SHP77 (cell line): ENCODE measurements at regions not wholly inside any gene's neighbourhood (a gene's known extent, or its start where the extent isn't known, plus 50 kb on each side); places are given as distances from the start of the nearest gene placed in this dataset.

ENCODE experiments used
- DNase-seq, 2 experiments: peaks; one replicate each; lab custom pipeline; 2025; lab: John Stamatoyannopoulos, UW

DNA sequence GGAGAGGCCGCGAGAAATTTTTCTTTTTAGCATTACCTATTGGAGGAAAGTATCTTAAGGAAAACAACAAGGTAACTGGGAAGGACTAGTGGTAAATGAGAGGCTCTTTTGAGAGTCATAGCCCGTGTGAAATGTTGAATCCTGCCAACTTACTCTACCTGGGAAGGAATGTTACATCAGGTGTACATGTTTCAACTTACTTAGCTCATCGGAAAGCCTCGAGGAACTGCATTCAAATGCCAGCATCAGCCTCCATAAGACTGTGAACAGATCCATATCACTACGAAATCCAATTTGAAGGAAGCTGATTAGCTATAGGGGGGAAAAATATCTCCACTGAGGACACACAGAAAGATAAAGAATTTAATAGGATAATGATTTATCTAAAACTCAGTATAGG lies 72.3 kb upstream of the PDZRN3 start:
- DNase-seq = no peak

DNA sequence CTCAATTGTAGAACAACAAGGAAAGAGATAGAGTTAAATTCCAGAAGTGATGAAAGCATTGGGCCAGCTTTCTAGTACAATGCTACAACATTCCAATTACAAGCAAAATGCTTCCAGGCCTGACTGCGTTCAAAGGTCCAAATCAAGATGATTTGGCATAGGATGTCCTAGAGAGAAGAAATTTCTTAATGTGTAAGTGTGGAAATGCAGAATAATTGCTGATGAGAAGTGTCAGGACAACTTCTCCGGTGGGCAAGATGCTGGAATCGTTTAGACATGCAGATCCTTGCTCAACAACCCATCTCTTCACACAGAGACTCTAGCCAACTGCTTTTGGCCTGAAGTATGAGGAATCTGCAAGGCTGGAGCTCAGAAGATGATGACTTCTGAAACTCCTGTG lies 71.1 kb upstream of the PDZRN3 start:
- DNase-seq = no peak

GRCh38 chr3:73694983-73695757 lies 70.4 kb upstream of the PDZRN3 start:
- DNase-seq = no peak

- no peak for DNase-seq
Observed at GRCh38 chr3:73687106-73688004, 62.6 kb upstream of the PDZRN3 start.

DNA sequence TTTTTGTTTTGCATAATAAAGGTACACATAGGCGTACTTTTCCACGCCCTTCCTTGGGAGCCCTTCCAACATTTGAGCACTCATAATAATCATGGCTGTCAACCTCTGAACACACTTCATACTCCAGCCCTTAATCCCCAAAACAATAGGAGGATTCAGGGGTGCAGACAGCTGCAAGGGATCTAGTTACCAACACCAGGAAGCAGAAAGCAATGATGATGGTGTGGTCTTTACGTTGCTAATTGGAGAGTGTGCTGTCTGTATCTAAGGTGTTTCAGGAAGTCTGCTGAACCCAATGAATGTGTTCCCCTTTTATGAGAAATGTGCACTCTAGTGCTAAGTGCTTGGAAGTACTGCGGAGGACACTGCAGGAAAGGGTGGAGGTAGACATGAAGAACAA lies 60.3 kb upstream of the PDZRN3 start:
- peak; percentile 39 to 69 for DNase-seq

- no peak for DNase-seq
Observed at GRCh38 chr3:73683706-73684105, 59.0 kb upstream of the PDZRN3 start.

DNA sequence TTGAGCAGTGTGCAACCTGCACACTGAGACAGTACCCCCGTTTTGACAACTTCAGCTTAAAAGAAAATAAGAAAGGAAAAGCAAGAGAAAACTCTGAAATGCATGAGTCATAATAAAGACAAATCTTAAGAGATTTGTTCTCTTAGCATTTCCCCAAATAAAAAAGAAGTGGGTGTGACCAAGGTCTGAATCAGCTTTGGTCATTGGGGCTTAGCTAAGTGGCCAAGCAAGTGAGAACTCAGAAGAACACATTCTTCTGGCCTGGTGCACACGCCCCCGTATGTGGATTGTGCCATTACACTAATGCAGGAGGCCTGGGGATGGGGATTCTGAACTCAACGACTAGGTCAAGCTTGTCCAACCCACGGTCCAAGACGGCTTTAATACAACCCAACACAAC lies 56.9 kb upstream of the PDZRN3 start:
- DNase-seq = no peak

DNA sequence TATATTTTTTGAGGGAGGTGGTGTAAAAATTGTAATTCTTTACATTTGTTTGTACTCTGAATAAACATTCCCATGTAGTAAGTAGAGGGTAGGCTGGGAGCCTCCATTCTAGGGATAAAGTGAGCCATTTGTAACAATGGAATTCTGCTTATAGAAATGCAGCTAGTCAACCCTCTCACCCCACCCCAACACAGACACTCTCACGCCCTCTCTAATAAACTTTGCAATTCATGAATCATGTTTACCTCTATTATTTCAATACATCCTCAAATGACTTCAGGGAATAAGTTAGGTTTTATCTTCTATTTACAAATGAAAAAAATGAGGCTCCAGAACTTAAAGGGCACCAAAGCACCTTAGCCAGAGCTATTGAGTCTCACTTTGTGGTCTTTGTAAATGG lies 56.5 kb upstream of the PDZRN3 start:
- DNase-seq = no peak

GRCh38 chr3:73680391-73681095 lies 55.8 kb upstream of the PDZRN3 start:
- no peak for DNase-seq

GRCh38 chr3:73677336-73678024 lies 52.7 kb upstream of the PDZRN3 start:
- no peak for DNase-seq
